SK-N-SH treated with all-trans-retinoic acid at 6 μM for 48 hours (cell line): ENCODE measurements at regions not wholly inside any gene's neighbourhood (a gene's known extent, or its start where the extent isn't known, plus 50 kb on each side); places are given as distances from the start of the nearest gene placed in this dataset.

Experiments used
- ARNTL ChIP-seq: fragments of 450-650 bp; formaldehyde crosslinking; IDR thresholded peaks from 2 replicates; pipeline ENCODE4 v1.5.0; 2020; ENCODE audit warnings: low read depth, mild to moderate bottlenecking, moderate library complexity, borderline replicate concordance
- GLIS3 ChIP-seq: fragments of 250-450 bp; sonication (Bioruptor Pico); IDR thresholded peaks from 2 replicates; pipeline ENCODE4 v1.5.0; 2020; ENCODE audit warnings: mild to moderate bottlenecking, moderate library complexity
- OSR1 ChIP-seq: fragments of 250-450 bp; sonication (Bioruptor Pico); IDR thresholded peaks from 2 replicates; pipeline ENCODE4 v1.8.0; 2022; ENCODE audit warnings: moderate library complexity, mild to moderate bottlenecking, inconsistent platforms
- ZFP3 ChIP-seq: fragments of 250-450 bp; sonication (Bioruptor Pico); IDR thresholded peaks from 2 replicates; pipeline ENCODE4 v1.5.0; 2020; ENCODE audit warnings: mild to moderate bottlenecking, moderate library complexity
- TF ChIP-seq, protein P1 (sequence below): fragments of 250-450 bp; sonication (Bioruptor Pico); IDR thresholded peaks from 2 replicates; pipeline ENCODE4 v1.8.0; 2021; ENCODE audit warnings: low read depth, mild to moderate bottlenecking, moderate library complexity, borderline replicate concordance

GRCh38 chrX:153245288-153245731 lies 66.2 kb downstream of the MAGEA1 start:
- TF ChIP-seq ZFP3 (CRISPR knock-in tag) (no peak), GLIS3 (CRISPR knock-in tag) (no peak), ARNTL (no peak), OSR1 (CRISPR knock-in tag) (no peak)
- TF ChIP-seq, protein P1, sequence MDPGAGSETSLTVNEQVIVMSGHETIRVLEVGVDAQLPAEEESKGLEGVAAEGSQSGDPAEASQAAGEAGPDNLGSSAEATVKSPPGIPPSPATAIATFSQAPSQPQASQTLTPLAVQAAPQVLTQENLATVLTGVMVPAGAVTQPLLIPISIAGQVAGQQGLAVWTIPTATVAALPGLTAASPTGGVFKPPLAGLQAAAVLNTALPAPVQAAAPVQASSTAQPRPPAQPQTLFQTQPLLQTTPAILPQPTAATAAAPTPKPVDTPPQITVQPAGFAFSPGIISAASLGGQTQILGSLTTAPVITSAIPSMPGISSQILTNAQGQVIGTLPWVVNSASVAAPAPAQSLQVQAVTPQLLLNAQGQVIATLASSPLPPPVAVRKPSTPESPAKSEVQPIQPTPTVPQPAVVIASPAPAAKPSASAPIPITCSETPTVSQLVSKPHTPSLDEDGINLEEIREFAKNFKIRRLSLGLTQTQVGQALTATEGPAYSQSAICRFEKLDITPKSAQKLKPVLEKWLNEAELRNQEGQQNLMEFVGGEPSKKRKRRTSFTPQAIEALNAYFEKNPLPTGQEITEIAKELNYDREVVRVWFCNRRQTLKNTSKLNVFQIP (CRISPR knock-in tag) = no peak
